ENCODE measurements at regions not wholly inside any gene's neighbourhood (a gene's known extent, or its start where the extent isn't known, plus 50 kb on each side); places are given as distances from the start of the nearest gene placed in this dataset.

DNA sequence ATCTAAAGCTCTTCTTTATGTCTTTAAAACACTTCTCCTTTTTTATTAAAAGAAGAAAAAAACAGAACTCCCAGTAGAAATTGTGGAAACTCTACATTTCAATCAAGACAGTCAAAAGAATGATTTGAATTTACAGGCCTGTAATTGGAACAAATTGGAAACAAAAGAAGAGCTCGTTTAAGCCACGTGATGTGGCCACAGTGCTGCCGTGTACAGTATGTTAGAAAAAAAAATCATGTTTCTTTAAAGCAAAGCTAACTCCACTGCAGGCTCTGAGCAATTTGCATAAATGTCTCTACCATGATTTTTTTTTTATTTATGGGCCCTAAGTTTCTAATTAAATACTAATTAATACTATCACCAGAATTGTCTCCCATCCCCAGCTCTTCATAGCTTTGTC lies 325.6 kb downstream of the ZSWIM6 start:
- peaks cover 0 to 4% of the 10 kb centered on the region in 2 experiments; a peak in 2 of 4 replicates for H3K4me1 ChIP-seq (ENCODE audit: control insufficient read depth in 1 of 2, insufficient read depth in 2 of 2, low read depth in 1 of 2, low read length in 1 of 2)
- H3K27me3 ChIP-seq (ENCODE audit: insufficient read depth) = peaks cover 11% of the 10 kb centered on the region
- H3K9me3 ChIP-seq = no peaks in the 10 kb centered on the region
- no peaks in the 10 kb centered on the region for H4K20me1 ChIP-seq (ENCODE audit: insufficient read depth)
- H3K36me3 ChIP-seq (replicated peaks in 1 of 2; ENCODE audit: control insufficient read depth in 1 of 2, insufficient read depth in 2 of 2, low read length in 1 of 2) = no peaks in the 10 kb centered on the region
- H3K4me3 ChIP-seq (ENCODE audit: low read depth in 2 of 2, low read length in 1 of 2) = no peak overlapping the region
- TF ChIP-seq JUND (IDR thresholded peaks at IDR 0.05) (no peak), TAF1 (IDR thresholded peaks at IDR 0.05; ENCODE audit: borderline replicate concordance, low read depth, low read length) (no peak), GABPA (IDR thresholded peaks at IDR 0.05; ENCODE audit: low read depth) (no peak), EZH2phosphoT487 (IDR thresholded peaks at IDR 0.05; ENCODE audit: borderline replicate concordance, low read depth) (no peak)
- H2AFZ ChIP-seq (ENCODE audit: low read depth) = no peak overlapping the region
- ChIA-PET POLR2A (interaction anchor here (0.6 kb wide), 1 partner anchor 324 kb away, joined by 3 read pairs; no protein-coding TSS in a partner anchor), CTCF (interaction anchor here (0.8 to 3.2 kb wide), 24 partner anchors 10 to 958 kb away, joined by 3 to 29 read pairs (median 5); partner anchors contain the start of gene DEPDC1B)
- no peaks in the 10 kb centered on the region for H3K79me2 ChIP-seq (ENCODE audit: insufficient read depth)
- H3K9me2 ChIP-seq = no peaks in the 10 kb centered on the region
- 49% methylated on average over 3 of the region's 3 CpGs for whole genome bisulfite sequencing (ENCODE audit: low lambda C conversion rate)
- DNase-seq = no peak
- H3K27ac ChIP-seq (ENCODE audit: low read depth in 2 of 2, low read length in 1 of 2) = no peak overlapping the region
- H3K4me2 ChIP-seq = no peak overlapping the region
- no peaks in the 10 kb centered on the region for H3F3A ChIP-seq (replicated peaks; ENCODE audit: insufficient read depth)
- H3K9ac ChIP-seq = no peak overlapping the region

DNA sequence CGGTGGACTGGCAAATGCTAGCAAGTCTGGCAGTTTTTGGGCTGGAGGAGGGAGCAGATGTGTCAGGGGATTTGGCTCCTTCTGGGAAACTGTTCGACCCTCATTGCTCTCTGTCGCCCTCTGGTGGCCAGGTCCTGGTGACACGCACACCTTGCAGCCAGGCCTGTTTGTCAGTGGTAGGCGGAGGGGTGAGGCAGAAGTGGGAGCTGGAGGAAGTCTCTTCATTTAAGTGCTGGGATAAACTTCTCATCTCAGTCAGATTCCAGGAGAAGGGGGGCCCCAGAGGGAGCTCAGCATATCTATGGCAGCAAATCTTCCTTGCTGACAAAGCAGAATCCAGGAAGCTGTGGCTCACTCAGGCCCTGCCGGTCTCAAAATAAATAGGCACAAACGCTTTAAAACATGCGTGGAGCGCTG lies 326.5 kb downstream of the ZSWIM6 start:
- peak; percentile 76 for DNase-seq
- CTCF ChIA-PET = interaction anchor here (0.5 to 3.2 kb wide), 64 partner anchors 9 to 959 kb away, joined by 3 to 29 read pairs (median 3); partner anchors contain the start of genes DEPDC1B and ZSWIM6
- no peaks in the 10 kb centered on the region for H3K79me2 ChIP-seq (ENCODE audit: insufficient read depth)
- H3K9me2 ChIP-seq = no peaks in the 10 kb centered on the region
- no peak overlapping the region for H3K27ac ChIP-seq (ENCODE audit: low read depth in 2 of 2, low read length in 1 of 2)
- H3K4me2 ChIP-seq = no peak overlapping the region
- no peaks in the 10 kb centered on the region for H3F3A ChIP-seq (replicated peaks; ENCODE audit: insufficient read depth)
- H3K27me3 ChIP-seq (ENCODE audit: insufficient read depth) = peaks cover 15% of the 10 kb centered on the region
- POLR2A ChIA-PET = no interaction called here
- H3K4me3 ChIP-seq (ENCODE audit: low read depth in 2 of 2, low read length in 1 of 2) = no peak overlapping the region; a peak in 1 of 4 replicates
- H3K36me3 ChIP-seq (replicated peaks in 1 of 2; ENCODE audit: control insufficient read depth in 1 of 2, insufficient read depth in 2 of 2, low read length in 1 of 2) = no peaks in the 10 kb centered on the region
- TF ChIP-seq EP300 (IDR thresholded peaks at IDR 0.05; ENCODE audit: borderline replicate concordance in 1 of 2, low read depth in 1 of 2, low read length in 1 of 2) (no peak), TCF12 (IDR thresholded peaks at IDR 0.05) (peak; percentile 5; the same call in 1 of the 2 replicates), ELF1 (IDR thresholded peaks at IDR 0.05) (no peak), POLR2AphosphoS5 (IDR thresholded peaks at IDR 0.05; ENCODE audit: low read depth, low read length) (no peak), RCOR1 (IDR thresholded peaks at IDR 0.05; ENCODE audit: low read length) (peak; percentile 47; the same call in 1 of the 2 replicates), SMC3 (IDR thresholded peaks at IDR 0.05; ENCODE audit: low read depth, low read length) (peak; percentile 94), TEAD4 (IDR thresholded peaks at IDR 0.05; ENCODE audit: borderline replicate concordance, insufficient read depth) (no peak), RAD21 (IDR thresholded peaks at IDR 0.05; ENCODE audit: low read length) (peak; percentile 88)
- TF ChIP-seq, protein P1, sequence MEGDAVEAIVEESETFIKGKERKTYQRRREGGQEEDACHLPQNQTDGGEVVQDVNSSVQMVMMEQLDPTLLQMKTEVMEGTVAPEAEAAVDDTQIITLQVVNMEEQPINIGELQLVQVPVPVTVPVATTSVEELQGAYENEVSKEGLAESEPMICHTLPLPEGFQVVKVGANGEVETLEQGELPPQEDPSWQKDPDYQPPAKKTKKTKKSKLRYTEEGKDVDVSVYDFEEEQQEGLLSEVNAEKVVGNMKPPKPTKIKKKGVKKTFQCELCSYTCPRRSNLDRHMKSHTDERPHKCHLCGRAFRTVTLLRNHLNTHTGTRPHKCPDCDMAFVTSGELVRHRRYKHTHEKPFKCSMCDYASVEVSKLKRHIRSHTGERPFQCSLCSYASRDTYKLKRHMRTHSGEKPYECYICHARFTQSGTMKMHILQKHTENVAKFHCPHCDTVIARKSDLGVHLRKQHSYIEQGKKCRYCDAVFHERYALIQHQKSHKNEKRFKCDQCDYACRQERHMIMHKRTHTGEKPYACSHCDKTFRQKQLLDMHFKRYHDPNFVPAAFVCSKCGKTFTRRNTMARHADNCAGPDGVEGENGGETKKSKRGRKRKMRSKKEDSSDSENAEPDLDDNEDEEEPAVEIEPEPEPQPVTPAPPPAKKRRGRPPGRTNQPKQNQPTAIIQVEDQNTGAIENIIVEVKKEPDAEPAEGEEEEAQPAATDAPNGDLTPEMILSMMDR (IDR thresholded peaks at IDR 0.05) = peak; percentile 91
- TF ChIP-seq, protein P2, sequence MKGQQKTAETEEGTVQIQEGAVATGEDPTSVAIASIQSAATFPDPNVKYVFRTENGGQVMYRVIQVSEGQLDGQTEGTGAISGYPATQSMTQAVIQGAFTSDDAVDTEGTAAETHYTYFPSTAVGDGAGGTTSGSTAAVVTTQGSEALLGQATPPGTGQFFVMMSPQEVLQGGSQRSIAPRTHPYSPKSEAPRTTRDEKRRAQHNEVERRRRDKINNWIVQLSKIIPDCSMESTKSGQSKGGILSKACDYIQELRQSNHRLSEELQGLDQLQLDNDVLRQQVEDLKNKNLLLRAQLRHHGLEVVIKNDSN (IDR thresholded peaks at IDR 0.05; ENCODE audit: borderline replicate concordance, low read depth) = no peak
- H3K9ac ChIP-seq = no peak overlapping the region
- peaks cover 0 to 4% of the 10 kb centered on the region in 2 experiments; a peak in 2 of 4 replicates for H3K4me1 ChIP-seq (ENCODE audit: control insufficient read depth in 1 of 2, insufficient read depth in 2 of 2, low read depth in 1 of 2, low read length in 1 of 2)
- 53% methylated on average over 9 of the region's 9 CpGs for WGBS (ENCODE audit: low lambda C conversion rate)
- no peaks in the 10 kb centered on the region for H4K20me1 ChIP-seq (ENCODE audit: insufficient read depth)
- H3K9me3 ChIP-seq = no peaks in the 10 kb centered on the region
- no peak overlapping the region for H2AFZ ChIP-seq (ENCODE audit: low read depth)
